Tibial nerve (tissue), 4 donors: ENCODE measurements at regions not wholly inside any gene's neighbourhood (a gene's known extent, or its start where the extent isn't known, plus 50 kb on each side); places are given as distances from the start of the nearest gene placed in this dataset.

Experiments
- CTCF ChIP-seq, 5 experiments: fragments of 200-600 bp in 3 of 5; fragments of 450-650 bp in 2 of 5; sonication (generic) in 3 of 5; IDR thresholded peaks; one replicate each; pipeline ENCODE4 v1.5.1; 2016 to 2019; ENCODE audit warnings: antibody characterized with exemption in 5 of 5, mild to moderate bottlenecking in 3 of 5, moderate library complexity in 2 of 5
- EP300 ChIP-seq, 2 donors: sonication (generic); formaldehyde crosslinking; IDR thresholded peaks; one replicate each; pipeline ENCODE4 v1.6.1; 2017; ENCODE audit warnings: antibody characterized with exemption in 2 of 2, mild to moderate bottlenecking in 1 of 2
- POLR2A ChIP-seq, 2 donors: fragments of 450-650 bp; IDR thresholded peaks; one replicate each; pipeline ENCODE4 v1.6.1; 2017; ENCODE audit warnings: antibody characterized with exemption in 2 of 2, mild to moderate bottlenecking in 2 of 2, moderate library complexity in 2 of 2

DNA sequence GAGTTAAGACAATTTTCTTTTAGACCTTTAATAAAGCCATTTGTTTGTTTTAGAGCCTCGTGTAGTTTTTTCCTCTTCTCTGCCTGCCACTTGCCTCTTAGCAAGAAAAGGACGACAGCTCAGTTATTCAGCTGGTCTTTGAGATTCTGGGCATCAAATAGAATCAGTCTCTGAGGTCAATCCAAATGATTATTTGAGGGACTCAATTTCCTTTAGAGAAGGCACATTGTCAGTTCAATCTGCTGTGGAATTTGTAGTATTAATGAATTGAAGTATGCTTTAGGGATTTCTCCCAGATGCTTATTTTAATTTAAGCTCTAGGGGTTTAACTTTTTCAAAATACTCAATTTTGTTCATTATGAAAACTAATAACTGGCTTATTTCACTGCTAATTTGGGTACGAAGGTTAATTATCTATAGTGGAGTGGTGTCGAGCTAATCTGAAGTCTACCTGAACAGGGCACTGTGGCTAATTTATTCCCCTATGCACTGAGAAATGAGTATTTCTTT is 841.2 kb upstream of the AUTS2 start:
- no peak for TF ChIP-seq CTCF (IDR thresholded peaks at IDR 0.05)
- no peak for TF ChIP-seq POLR2A (IDR thresholded peaks at IDR 0.05)
- no peak for TF ChIP-seq EP300 (IDR thresholded peaks at IDR 0.05)
